Heart left ventricle (tissue), 13 donors: ENCODE measurements at regions not wholly inside any gene's neighbourhood (a gene's known extent, or its start where the extent isn't known, plus 50 kb on each side); places are given as distances from the start of the nearest gene placed in this dataset.

Experiments used
- POLR2A ChIP-seq, 2 donors: fragments of 450-650 bp; IDR thresholded peaks; one replicate each; pipeline ENCODE4 v1.6.1; 2017; ENCODE audit warnings: antibody characterized with exemption in 2 of 2, mild to moderate bottlenecking in 2 of 2, moderate library complexity in 2 of 2
- TF ChIP-seq, protein P1 (sequence below), 12 donors: fragments of 200-600 bp; sonication (generic) in 4 of 12; IDR thresholded peaks; one replicate each; pipeline versions ENCODE4 v1.5.0 to v1.8.0; 2018 to 2022; ENCODE audit warnings: antibody characterized with exemption in 12 of 12, mild to moderate bottlenecking in 5 of 12
- donor health status: ischemic (EF 13 %, LVEDD 7.1; RV severe dilation, severe dysfunction).
- donor health status: DM: no; HTN: yes; CAD: no.
- donor health status: DM: no; HTN: no; CAD: no.
- donor health status: ischemic (EF 25% LVEDD 6.9; RV normal size, moderate dysfunction).
- donor health status: ischemic (EF 25% LVEDD 5.7; RV mildly dilated, moderate dysfunction).
- donor health status: ischemic (EF 35%, LVEDD 5.7; RV mildly dilated, moderate dysfunction).
- donor health status: nonischemic (EF 11% LVEDD 7.7; RV severe dilation, severe dysfunction).
- donor health status: DM: yes; HTN: yes; CAD: no.
- donor health status: PGD.
- donor health status: ischemic (EF 29% LVEDD 5.4; RV normal size, mild dysfunction).
- donor health status: nonischemic (EF 23%, LVEDD 6.1; RV moderate dilation, normal function).

DNA sequence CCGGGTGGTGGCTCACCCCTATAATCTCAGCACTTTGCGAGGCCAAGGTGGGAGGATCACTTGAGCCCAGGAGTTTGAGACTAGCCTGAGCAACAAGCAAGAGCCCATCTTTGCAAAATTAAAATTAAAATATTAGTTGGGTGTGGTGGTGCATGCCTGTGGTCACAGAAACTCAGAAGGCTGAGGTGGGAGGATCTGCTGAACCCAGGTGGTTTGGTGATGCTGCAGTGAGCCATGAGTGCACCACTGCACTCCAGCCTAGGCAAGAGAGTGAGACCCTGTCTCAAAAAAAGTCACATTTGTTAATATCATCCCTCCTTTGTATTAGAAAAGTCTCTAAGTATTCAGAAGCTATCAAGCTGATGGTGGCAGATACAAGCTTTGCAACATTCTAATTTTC, 317.5 kb downstream of the ANKRD30A start:
- TF ChIP-seq, protein P1, sequence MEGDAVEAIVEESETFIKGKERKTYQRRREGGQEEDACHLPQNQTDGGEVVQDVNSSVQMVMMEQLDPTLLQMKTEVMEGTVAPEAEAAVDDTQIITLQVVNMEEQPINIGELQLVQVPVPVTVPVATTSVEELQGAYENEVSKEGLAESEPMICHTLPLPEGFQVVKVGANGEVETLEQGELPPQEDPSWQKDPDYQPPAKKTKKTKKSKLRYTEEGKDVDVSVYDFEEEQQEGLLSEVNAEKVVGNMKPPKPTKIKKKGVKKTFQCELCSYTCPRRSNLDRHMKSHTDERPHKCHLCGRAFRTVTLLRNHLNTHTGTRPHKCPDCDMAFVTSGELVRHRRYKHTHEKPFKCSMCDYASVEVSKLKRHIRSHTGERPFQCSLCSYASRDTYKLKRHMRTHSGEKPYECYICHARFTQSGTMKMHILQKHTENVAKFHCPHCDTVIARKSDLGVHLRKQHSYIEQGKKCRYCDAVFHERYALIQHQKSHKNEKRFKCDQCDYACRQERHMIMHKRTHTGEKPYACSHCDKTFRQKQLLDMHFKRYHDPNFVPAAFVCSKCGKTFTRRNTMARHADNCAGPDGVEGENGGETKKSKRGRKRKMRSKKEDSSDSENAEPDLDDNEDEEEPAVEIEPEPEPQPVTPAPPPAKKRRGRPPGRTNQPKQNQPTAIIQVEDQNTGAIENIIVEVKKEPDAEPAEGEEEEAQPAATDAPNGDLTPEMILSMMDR (IDR thresholded peaks at IDR 0.05): no peak
- no peak for TF ChIP-seq POLR2A (IDR thresholded peaks at IDR 0.05)
